ENCODE measurements at regions not wholly inside any gene's neighbourhood (a gene's known extent, or its start where the extent isn't known, plus 50 kb on each side); places are given as distances from the start of the nearest gene placed in this dataset.

GRCh38 chr12:82529954-82530353, 156.8 kb upstream of the TMTC2 start:
- TF ChIP-seq CTCF (IDR thresholded peaks at IDR 0.05): no peak
- no peak for TF ChIP-seq POLR2A (IDR thresholded peaks at IDR 0.05)
